Hypothalamus (tissue), 51 donors: ENCODE measurements at regions not wholly inside any gene's neighbourhood (a gene's known extent, or its start where the extent isn't known, plus 50 kb on each side); places are given as distances from the start of the nearest gene placed in this dataset.
"Not testable (repeated sequence)": the region's sequence is repeated elsewhere in the genome, so short reads cannot be mapped to it uniquely, and the experiment has no call there.

ENCODE experiments used
- DNase-seq, 51 donors: peaks; one replicate each; lab custom pipeline; 2025; lab: John Stamatoyannopoulos, UW

DNA sequence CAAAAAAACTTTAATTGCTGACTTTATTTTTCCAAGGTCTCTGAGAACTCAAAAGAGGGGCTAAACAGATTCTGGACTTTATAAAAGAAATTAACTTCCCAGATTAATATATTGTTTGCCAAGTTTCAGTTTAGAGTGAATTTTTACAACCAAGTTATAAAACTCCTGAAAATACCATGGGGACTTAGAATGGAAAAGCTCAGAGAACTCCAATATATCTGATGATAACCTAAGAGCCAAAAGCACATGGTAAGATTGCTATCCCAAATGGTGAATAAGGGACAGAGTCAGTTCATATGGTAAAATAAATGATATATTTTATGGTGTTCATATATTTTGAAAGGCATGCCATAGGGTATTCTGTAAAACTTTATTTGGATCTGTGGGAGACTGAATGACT is 470.9 kb downstream of the TTLL7 start:
- DNase-seq, result no peak

GRCh38 chr1:83520797-83521196 is 478.1 kb downstream of the TTLL7 start:
- DNase-seq, result no peak

DNA sequence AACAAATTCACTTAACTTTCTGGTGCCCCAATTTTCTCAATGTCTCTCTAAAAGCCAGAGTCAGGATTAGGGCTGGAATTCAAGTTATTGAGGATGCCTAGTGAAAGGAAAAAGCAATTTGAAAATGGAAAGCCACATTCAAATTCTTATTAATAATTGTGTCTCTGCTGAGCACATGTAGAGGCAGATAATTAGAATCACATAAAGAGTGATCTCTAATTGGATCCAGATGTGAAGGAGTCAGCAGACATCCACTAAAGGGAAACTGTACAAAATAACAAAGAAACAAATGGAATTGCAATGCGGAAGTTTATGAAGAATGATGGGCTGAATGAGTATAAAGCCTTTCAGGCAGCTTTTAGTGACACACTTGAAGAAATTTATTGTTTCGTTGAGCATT is 482.6 kb downstream of the TTLL7 start:
- no peak for DNase-seq

- no peak for DNase-seq
Observed at GRCh38 chr1:83515578-83516154, 483.3 kb downstream of the TTLL7 start.

- no peak for DNase-seq
Observed at GRCh38 chr1:83512373-83513193, 486.3 kb downstream of the TTLL7 start.

GRCh38 chr1:83511146-83511726 is 487.7 kb downstream of the TTLL7 start:
- DNase-seq, result no peak

DNA sequence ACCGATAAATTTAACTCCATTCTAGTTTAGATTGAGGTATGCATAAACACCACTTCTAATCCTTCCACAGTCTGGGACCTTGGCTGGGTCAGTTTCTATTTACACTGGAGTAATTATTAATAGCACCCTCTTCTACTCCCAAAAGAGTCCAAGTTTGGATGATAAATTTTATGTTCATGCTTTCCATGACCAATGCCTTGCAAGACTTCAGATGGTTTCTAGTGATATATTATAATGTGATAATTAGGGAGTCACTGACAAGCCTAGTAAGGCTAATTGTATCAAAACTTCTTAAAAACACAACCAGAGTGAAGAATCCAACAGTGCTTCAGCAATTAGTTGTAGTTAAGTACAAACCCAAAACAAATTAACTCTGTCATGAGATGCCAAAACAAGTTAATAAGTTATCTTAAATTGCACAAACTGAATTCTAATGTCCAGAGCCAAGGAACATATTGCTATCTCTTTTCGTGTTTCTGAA is 489.6 kb downstream of the TTLL7 start:
- DNase-seq, result no peak

DNA sequence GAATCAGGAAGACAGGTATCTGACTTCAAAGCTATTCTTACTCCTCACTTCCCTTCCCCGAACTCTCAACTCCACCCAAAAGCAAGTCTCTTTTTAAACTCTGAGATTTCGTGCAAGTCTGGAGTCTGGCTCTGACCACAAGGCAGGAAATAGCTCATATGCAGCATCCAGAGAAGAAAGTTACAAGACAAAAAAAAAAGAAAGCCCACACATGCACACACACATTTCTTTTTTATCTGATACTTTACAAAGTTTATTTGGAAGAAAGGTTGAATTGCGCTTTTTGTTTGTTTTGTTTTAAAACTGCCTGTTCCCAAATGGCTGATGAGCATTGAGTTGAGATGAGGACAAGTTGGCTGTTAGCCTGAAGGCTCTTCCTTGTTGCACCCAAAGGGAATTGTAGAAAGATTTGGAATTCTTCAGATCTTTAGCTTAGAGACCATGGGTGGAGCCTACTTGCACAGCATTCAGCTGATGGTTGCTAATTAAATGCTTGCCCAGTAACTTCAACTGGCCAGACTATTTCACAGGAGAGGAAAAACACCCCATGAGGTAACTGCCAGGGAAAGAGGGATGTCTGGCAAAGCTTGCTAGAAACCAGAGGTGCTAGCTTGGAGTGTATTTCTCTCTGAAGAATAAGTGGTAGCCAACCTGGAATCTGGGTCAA is 490.3 kb downstream of the TTLL7 start:
- no peak for DNase-seq

DNA sequence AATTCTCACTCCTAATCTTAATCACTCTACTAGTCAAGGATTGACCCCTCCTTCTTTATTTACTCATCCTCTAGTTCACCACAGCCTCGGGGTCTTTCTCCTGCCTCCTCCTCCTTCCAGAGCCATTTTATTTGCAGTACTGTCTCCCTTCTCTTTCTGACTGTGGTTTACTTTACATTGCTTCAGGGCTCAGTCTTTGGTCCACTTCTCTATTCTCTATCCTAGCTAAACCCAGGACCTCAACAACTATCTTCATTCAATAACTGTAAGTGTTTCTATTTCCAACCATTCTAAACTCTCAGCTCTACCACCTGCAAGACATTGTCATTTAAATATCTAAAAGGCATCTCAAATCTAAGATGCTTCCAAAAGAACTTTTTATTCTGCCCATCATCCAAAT is 493.8 kb downstream of the TTLL7 start:
- DNase-seq, result no peak

DNA sequence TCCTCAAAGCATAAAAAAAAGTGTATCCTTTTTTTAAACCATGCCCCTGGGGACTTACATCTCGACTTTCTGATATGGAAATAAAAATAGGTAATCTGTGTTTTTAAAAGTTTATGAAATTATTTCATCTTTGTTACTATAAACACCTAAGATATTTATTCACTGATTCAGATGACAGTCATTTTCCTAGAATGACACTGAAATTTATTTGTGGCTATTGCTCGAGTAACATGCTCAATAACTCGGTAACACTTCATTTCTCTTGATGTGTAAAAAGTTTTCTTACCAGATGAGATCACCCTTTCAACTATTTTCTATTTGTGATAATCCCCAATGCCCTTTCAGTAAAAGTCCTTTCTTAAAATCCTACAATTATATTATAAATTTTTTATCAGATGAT is 495.8 kb downstream of the TTLL7 start:
- no peak for DNase-seq

GRCh38 chr1:83500987-83501591 is 497.8 kb downstream of the TTLL7 start:
- no peak for DNase-seq

DNA sequence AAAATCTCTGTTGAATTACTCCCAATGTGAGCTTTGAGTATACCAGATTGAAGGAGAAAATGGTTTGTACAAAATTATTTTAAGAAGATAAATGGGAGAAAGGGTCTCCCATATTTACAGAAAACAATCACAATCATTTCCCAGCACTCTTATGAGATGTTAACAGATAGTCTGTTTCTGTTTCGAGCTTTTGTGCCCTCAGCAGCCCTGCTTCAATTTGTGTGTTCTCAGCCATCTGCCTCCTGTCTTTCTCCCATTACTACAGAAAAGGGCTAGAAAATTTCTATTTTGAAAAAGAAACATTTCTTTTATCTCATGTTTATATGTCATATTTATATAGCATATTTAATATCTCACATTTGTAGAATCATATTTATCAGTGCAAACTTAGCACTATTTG is 498.4 kb downstream of the TTLL7 start:
- no peak for DNase-seq

- no peak for DNase-seq
Observed at GRCh38 chr1:83499998-83500397, 498.9 kb downstream of the TTLL7 start.

- peak in 1 of 51 donors; percentile 0 for DNase-seq
Observed at GRCh38 chr1:83497563-83497962, 501.4 kb downstream of the TTLL7 start.

DNA sequence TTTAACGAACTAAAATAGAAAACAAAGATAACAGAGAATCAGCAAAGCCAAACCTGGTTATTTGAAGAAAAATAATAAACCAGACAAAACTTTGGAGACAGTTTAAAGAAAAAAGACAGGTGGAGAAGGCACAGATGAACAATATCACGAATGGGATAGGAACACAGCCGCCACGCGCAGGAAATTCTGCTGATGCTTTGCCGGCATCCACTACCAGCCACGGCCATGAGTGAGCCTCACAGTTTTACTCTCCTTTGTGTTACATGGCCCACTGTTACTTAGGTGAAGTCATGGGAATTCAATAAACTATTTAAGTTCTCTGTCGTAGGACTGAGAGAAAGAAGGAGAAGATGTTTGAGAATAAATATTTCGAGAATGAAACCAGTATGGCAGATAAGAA is 503.4 kb downstream of the TTLL7 start:
- DNase-seq, result no peak

DNA sequence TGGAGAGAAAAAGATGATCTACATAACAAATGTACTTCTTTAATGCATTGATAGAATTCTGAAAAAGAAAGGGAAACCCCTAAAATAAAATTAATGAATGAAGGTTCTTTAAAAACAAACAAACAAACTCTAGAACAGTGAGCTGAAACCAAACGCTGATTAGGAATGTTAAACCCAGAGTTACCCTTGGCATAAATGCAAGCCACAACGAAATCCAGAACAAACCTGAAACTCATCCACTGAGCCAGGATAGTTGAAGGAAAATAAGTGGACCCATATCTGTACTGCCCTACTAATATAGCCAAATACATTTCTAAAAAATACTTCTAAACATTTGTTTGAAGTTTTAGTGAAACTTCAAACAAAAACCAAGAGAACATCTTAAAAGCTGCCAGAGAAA is 505.3 kb downstream of the TTLL7 start:
- DNase-seq, result no peak

DNA sequence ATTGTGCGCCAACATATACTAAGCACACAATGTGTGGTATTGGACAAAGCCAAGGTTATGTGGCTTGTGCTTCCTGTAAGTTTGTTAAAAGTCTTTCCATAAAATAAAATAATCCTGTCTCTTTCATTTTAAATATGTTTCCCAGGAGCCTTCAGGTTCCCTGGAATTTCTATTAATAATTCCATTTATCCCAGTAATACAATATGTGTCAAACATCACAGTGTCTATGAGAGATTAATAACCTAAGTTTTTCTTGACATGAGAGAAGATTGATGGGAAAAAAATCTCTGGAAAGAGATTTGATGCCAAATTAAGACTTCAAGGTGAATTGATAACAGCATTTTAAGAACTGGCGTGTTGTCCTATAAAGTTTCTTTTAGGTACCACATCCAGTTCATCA is 507.0 kb downstream of the TTLL7 start:
- no peak for DNase-seq

GRCh38 chr1:83490988-83491387 is 507.9 kb downstream of the TTLL7 start:
- no peak for DNase-seq

GRCh38 chr1:83488105-83488504 is 510.8 kb downstream of the TTLL7 start:
- DNase-seq, result not testable (repeated sequence)

GRCh38 chr1:83487460-83487859 is 511.5 kb downstream of the TTLL7 start:
- DNase-seq, result not testable (repeated sequence)
